Erythroblast (primary cell): ENCODE measurements at regions not wholly inside any gene's neighbourhood (a gene's known extent, or its start where the extent isn't known, plus 50 kb on each side); places are given as distances from the start of the nearest gene placed in this dataset.

Experiments
- GATA1 ChIP-seq: IDR thresholded peaks from 2 replicates; pipeline ENCODE4 v1.6.1; 2011; ENCODE audit warnings: low read depth, mild to moderate bottlenecking, control low read depth, low read length, moderate library complexity
- POLR2A ChIP-seq: IDR thresholded peaks from 2 replicates; pipeline ENCODE4 v1.6.1; 2011; ENCODE audit warnings: mild to moderate bottlenecking, low read length

DNA sequence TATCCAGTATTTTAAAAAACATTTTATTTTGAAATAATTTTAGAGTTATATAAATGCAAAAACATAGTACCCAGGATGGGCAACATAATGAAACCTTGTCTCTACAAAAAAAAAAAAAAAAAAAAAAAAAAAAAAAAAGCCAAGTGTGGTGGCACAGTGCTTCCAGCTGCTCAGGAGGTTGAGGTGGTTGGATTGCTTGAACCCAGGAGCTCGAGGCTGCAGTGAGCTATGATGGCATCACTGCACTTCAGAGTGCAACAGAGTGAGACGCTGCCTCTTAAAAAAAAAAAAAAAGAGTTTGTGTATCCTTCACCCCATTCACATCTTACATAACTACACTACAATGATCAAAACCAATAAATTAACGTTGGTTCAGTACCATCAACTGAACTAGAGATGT is 115.6 kb upstream of the KIF26B start:
- TF ChIP-seq POLR2A (no peak), GATA1 (no peak)
